ENCODE measurements at regions not wholly inside any gene's neighbourhood (a gene's known extent, or its start where the extent isn't known, plus 50 kb on each side); places are given as distances from the start of the nearest gene placed in this dataset.

GRCh38 chr10:108822026-108822425 lies 1101.3 kb downstream of the XPNPEP1 start:
- Mint-ChIP-seq H3K27ac (no peak overlapping the region), H3K4me1 (ENCODE audit: low read depth) (no peaks in the 10 kb centered on the region), H3K9me3 (ENCODE audit: insufficient read depth) (peaks cover 4% of the 10 kb centered on the region), H3K27me3 (ENCODE audit: low read depth) (no peaks in the 10 kb centered on the region), H3K36me3 (ENCODE audit: low read depth) (no peaks in the 10 kb centered on the region), H3K4me3 (no peak overlapping the region)
- no peak for DNase-seq
- ChIA-PET CTCF (no interaction called here), POLR2A (no interaction called here)
- no peak for ATAC-seq

GRCh38 chr10:108819302-108819701 lies 1104.0 kb downstream of the XPNPEP1 start:
- POLR2A ChIA-PET: no interaction called here
- Mint-ChIP-seq H3K27me3 (ENCODE audit: low read depth) (no peaks in the 10 kb centered on the region), H3K36me3 (ENCODE audit: low read depth) (no peaks in the 10 kb centered on the region), H3K27ac (no peak overlapping the region), H3K9me3 (ENCODE audit: insufficient read depth) (peaks cover 7% of the 10 kb centered on the region), H3K4me3 (no peak overlapping the region), H3K4me1 (ENCODE audit: low read depth) (no peaks in the 10 kb centered on the region)
- CTCF ChIA-PET: no interaction called here
- no peak for ATAC-seq
- no peak for DNase-seq

- no peak overlapping the region for H3K4me3 Mint-ChIP-seq
- H3K36me3 Mint-ChIP-seq (ENCODE audit: low read depth): no peaks in the 10 kb centered on the region
- DNase-seq: no peak
- H3K4me1 Mint-ChIP-seq (ENCODE audit: low read depth): no peaks in the 10 kb centered on the region
- POLR2A ChIA-PET: no interaction called here
- peaks cover 8% of the 10 kb centered on the region for H3K9me3 Mint-ChIP-seq (ENCODE audit: insufficient read depth)
- no peak overlapping the region for H3K27ac Mint-ChIP-seq
- no peaks in the 10 kb centered on the region for H3K27me3 Mint-ChIP-seq (ENCODE audit: low read depth)
- ATAC-seq: no peak
- CTCF ChIA-PET: no interaction called here
These were observed 1105.7 kb downstream of the XPNPEP1 start for GRCh38 chr10:108817584-108817983.

- Mint-ChIP-seq H3K27me3 (ENCODE audit: low read depth) (no peaks in the 10 kb centered on the region), H3K4me1 (ENCODE audit: low read depth) (no peaks in the 10 kb centered on the region), H3K27ac (no peak overlapping the region), H3K4me3 (no peak overlapping the region), H3K9me3 (ENCODE audit: insufficient read depth) (peaks cover 5% of the 10 kb centered on the region), H3K36me3 (ENCODE audit: low read depth) (no peaks in the 10 kb centered on the region)
- ChIA-PET POLR2A (no interaction called here), CTCF (no interaction called here)
- DNase-seq: no peak
- ATAC-seq: no peak
These were observed 1106.2 kb downstream of the XPNPEP1 start for GRCh38 chr10:108817135-108817534.

GRCh38 chr10:108812906-108813305 lies 1110.4 kb downstream of the XPNPEP1 start:
- Mint-ChIP-seq H3K36me3 (ENCODE audit: low read depth) (no peaks in the 10 kb centered on the region), H3K27ac (no peak overlapping the region), H3K27me3 (ENCODE audit: low read depth) (no peaks in the 10 kb centered on the region), H3K4me3 (no peak overlapping the region), H3K4me1 (ENCODE audit: low read depth) (no peaks in the 10 kb centered on the region), H3K9me3 (ENCODE audit: insufficient read depth) (peaks cover 6% of the 10 kb centered on the region)
- CTCF ChIA-PET: no interaction called here
- DNase-seq (no peak), ATAC-seq (no peak)
- POLR2A ChIA-PET: no interaction called here

- DNase-seq (no peak), ATAC-seq (no peak)
- peaks cover 7% of the 10 kb centered on the region for H3K9me3 Mint-ChIP-seq (ENCODE audit: insufficient read depth)
- ChIA-PET CTCF (no interaction called here), POLR2A (no interaction called here)
- H3K36me3 Mint-ChIP-seq (ENCODE audit: low read depth): no peaks in the 10 kb centered on the region
- no peak overlapping the region for H3K27ac Mint-ChIP-seq
- H3K4me3 Mint-ChIP-seq: no peak overlapping the region
- no peaks in the 10 kb centered on the region for H3K4me1 Mint-ChIP-seq (ENCODE audit: low read depth)
- no peaks in the 10 kb centered on the region for H3K27me3 Mint-ChIP-seq (ENCODE audit: low read depth)
These were observed 1111.0 kb downstream of the XPNPEP1 start for GRCh38 chr10:108812296-108812695.

GRCh38 chr10:108808228-108808627 lies 1115.1 kb downstream of the XPNPEP1 start:
- Mint-ChIP-seq H3K27ac (no peak overlapping the region), H3K4me3 (no peak overlapping the region), H3K27me3 (ENCODE audit: low read depth) (no peaks in the 10 kb centered on the region), H3K36me3 (ENCODE audit: low read depth) (no peaks in the 10 kb centered on the region), H3K4me1 (ENCODE audit: low read depth) (no peaks in the 10 kb centered on the region), H3K9me3 (ENCODE audit: insufficient read depth) (peaks cover 6% of the 10 kb centered on the region)
- CTCF ChIA-PET: no interaction called here
- POLR2A ChIA-PET: no interaction called here
- ATAC-seq (no peak), DNase-seq (no peak)

GRCh38 chr10:108801775-108802517 lies 1121.4 kb downstream of the XPNPEP1 start:
- no peak overlapping the region for H3K4me3 Mint-ChIP-seq
- CTCF ChIA-PET: no interaction called here
- H3K9me3 Mint-ChIP-seq (ENCODE audit: insufficient read depth): peaks cover 6% of the 10 kb centered on the region
- ATAC-seq: no peak
- no peak for DNase-seq
- no peaks in the 10 kb centered on the region for H3K36me3 Mint-ChIP-seq (ENCODE audit: low read depth)
- POLR2A ChIA-PET: no interaction called here
- no peak overlapping the region for H3K27ac Mint-ChIP-seq
- no peaks in the 10 kb centered on the region for H3K27me3 Mint-ChIP-seq (ENCODE audit: low read depth)
- H3K4me1 Mint-ChIP-seq (ENCODE audit: low read depth): no peaks in the 10 kb centered on the region

GRCh38 chr10:108801220-108801619 lies 1122.1 kb downstream of the XPNPEP1 start:
- no peaks in the 10 kb centered on the region for H3K36me3 Mint-ChIP-seq (ENCODE audit: low read depth)
- no peak overlapping the region for H3K4me3 Mint-ChIP-seq
- peaks cover 11% of the 10 kb centered on the region for H3K9me3 Mint-ChIP-seq (ENCODE audit: insufficient read depth)
- DNase-seq (no peak), ATAC-seq (no peak)
- ChIA-PET POLR2A (no interaction called here), CTCF (no interaction called here)
- no peak overlapping the region for H3K27ac Mint-ChIP-seq
- no peaks in the 10 kb centered on the region for H3K27me3 Mint-ChIP-seq (ENCODE audit: low read depth)
- no peaks in the 10 kb centered on the region for H3K4me1 Mint-ChIP-seq (ENCODE audit: low read depth)

- Mint-ChIP-seq H3K27me3 (ENCODE audit: low read depth) (no peaks in the 10 kb centered on the region), H3K27ac (no peak overlapping the region), H3K36me3 (ENCODE audit: low read depth) (no peaks in the 10 kb centered on the region), H3K9me3 (ENCODE audit: insufficient read depth) (peaks cover 7% of the 10 kb centered on the region), H3K4me1 (ENCODE audit: low read depth) (no peaks in the 10 kb centered on the region), H3K4me3 (no peak overlapping the region)
- ChIA-PET POLR2A (no interaction called here), CTCF (no interaction called here)
- ATAC-seq (no peak), DNase-seq (no peak)
These were observed 1125.7 kb downstream of the XPNPEP1 start for GRCh38 chr10:108797573-108797972.

- ChIA-PET POLR2A (no interaction called here), CTCF (no interaction called here)
- no peak overlapping the region for H3K27ac Mint-ChIP-seq
- ATAC-seq (no peak), DNase-seq (no peak)
- no peaks in the 10 kb centered on the region for H3K4me1 Mint-ChIP-seq (ENCODE audit: low read depth)
- H3K9me3 Mint-ChIP-seq (ENCODE audit: insufficient read depth): peaks cover 4% of the 10 kb centered on the region
- no peak overlapping the region for H3K4me3 Mint-ChIP-seq
- H3K27me3 Mint-ChIP-seq (ENCODE audit: low read depth): no peaks in the 10 kb centered on the region
- H3K36me3 Mint-ChIP-seq (ENCODE audit: low read depth): no peaks in the 10 kb centered on the region
These were observed 1131.4 kb downstream of the XPNPEP1 start for GRCh38 chr10:108791794-108792474.

- DNase-seq (no peak), ATAC-seq (no peak)
- no peaks in the 10 kb centered on the region for H3K36me3 Mint-ChIP-seq (ENCODE audit: low read depth)
- H3K9me3 Mint-ChIP-seq (ENCODE audit: insufficient read depth): no peaks in the 10 kb centered on the region
- no peaks in the 10 kb centered on the region for H3K4me1 Mint-ChIP-seq (ENCODE audit: low read depth)
- POLR2A ChIA-PET: no interaction called here
- H3K4me3 Mint-ChIP-seq: no peak overlapping the region
- CTCF ChIA-PET: no interaction called here
- no peaks in the 10 kb centered on the region for H3K27me3 Mint-ChIP-seq (ENCODE audit: low read depth)
- H3K27ac Mint-ChIP-seq: no peak overlapping the region
These were observed 1132.3 kb downstream of the XPNPEP1 start for GRCh38 chr10:108791030-108791429.

GRCh38 chr10:108789919-108790318 lies 1133.4 kb downstream of the XPNPEP1 start:
- no peaks in the 10 kb centered on the region for H3K27me3 Mint-ChIP-seq (ENCODE audit: low read depth)
- ChIA-PET POLR2A (no interaction called here), CTCF (no interaction called here)
- peaks cover 4% of the 10 kb centered on the region for H3K9me3 Mint-ChIP-seq (ENCODE audit: insufficient read depth)
- no peaks in the 10 kb centered on the region for H3K4me1 Mint-ChIP-seq (ENCODE audit: low read depth)
- H3K27ac Mint-ChIP-seq: no peak overlapping the region
- DNase-seq: no peak
- no peak overlapping the region for H3K4me3 Mint-ChIP-seq
- no peak for ATAC-seq
- no peaks in the 10 kb centered on the region for H3K36me3 Mint-ChIP-seq (ENCODE audit: low read depth)

Data from activated CD8-positive, alpha-beta T cell treated with anti-CD3 and anti-CD28 coated beads, Interleukin-2, amount 10 ng/mL, durations not matched to agents 7 days and 5 days (primary cell).